ENCODE measurements at regions not wholly inside any gene's neighbourhood (a gene's known extent, or its start where the extent isn't known, plus 50 kb on each side); places are given as distances from the start of the nearest gene placed in this dataset.

DNA sequence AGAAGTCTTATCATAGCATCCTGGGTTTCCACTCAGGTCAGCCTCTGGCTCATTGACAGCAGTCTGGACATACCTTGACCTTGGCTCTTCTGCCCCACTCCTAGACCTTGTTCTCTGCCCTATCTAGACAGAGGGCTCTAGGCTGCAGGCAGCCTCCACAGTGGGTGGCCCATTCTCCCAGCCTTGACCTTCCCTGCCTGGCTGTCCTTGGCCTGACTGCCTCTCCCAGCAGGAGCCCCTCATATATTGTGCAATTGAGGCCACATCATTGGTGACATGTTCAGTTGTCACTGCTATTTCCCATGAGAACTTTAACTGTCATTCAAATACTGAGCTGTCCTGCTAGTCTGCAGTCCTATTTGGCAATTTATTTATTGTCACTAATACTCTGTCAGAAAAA is 503.4 kb downstream of the PLXNA4 start:
- Mint-ChIP-seq H3K4me1 (no peaks in the 10 kb centered on the region), H3K4me3 (no peak overlapping the region), H3K9me3 (no peaks in the 10 kb centered on the region), H3K27me3 (peaks cover 11% of the 10 kb centered on the region), H3K36me3 (ENCODE audit: low read depth) (no peaks in the 10 kb centered on the region), H3K27ac (no peak overlapping the region)
- ATAC-seq (replicated peaks): no peak

DNA sequence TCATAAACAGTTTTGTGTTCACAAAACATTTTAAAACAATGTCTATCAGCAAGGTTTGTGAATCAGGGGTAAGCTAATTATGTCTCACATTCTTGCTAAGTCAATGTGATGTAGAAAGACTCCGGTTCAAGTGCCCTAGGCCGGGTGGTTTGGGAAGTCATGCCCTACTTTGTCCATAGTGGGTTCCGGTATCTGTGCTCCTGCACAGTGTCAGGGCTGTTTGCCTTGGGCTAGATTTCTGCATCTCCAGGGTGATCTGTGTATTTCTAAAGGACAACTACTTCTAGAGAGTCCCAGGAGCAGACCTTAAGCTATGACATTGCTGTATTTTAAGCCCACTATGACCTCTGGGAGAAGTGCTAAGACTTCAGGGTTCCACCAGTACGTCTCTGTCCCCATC is 504.1 kb downstream of the PLXNA4 start:
- Mint-ChIP-seq H3K4me3 (no peak overlapping the region), H3K27ac (no peak overlapping the region), H3K36me3 (ENCODE audit: low read depth) (no peaks in the 10 kb centered on the region), H3K9me3 (no peaks in the 10 kb centered on the region), H3K4me1 (no peaks in the 10 kb centered on the region), H3K27me3 (peaks cover 9% of the 10 kb centered on the region)
- no peak for ATAC-seq (replicated peaks)

DNA sequence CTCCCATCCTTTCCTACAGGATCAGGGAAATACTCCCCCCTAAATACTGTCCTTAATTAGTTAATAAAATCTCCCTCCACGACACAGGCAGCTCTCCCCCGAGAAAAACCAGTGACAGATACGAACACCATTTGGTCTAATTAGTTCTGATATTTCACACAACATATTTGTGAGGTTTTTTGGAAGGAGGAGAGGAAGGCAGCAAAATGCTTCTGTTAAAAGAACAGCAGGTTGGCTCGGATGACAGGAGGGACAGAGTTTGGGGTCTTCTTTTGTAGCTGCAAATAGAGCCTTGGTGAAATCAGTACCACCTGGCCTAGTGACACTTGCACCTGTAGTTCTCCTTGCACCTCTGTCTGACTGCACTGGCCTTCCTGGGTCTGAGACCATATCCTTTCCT is 507.0 kb downstream of the PLXNA4 start:
- no peaks in the 10 kb centered on the region for H3K27me3 Mint-ChIP-seq
- no peak overlapping the region for H3K27ac Mint-ChIP-seq
- no peak overlapping the region for H3K4me3 Mint-ChIP-seq
- H3K36me3 Mint-ChIP-seq (ENCODE audit: low read depth): no peaks in the 10 kb centered on the region
- no peak for ATAC-seq (replicated peaks)
- H3K4me1 Mint-ChIP-seq: no peaks in the 10 kb centered on the region
- no peaks in the 10 kb centered on the region for H3K9me3 Mint-ChIP-seq

DNA sequence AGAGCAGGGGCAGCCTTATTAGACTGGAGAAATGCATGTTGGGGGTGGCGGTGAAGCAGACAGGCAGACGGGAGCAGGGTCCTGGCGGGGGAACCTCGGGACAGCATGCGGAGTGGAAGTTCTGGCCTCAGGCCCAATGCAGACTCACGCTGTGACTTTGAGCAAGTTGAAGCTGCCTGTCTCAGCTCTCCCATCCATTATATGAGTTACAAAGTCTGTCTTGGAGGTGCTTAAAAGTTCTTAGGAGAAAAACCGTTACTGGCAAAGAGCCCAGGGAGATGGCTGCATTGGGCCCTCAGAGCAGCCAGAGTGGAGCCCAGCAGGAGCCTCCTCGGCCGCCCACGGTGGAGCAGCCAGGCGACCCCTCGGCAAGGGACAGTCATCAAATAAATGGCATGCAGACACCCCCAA is 509.5 kb downstream of the PLXNA4 start:
- Mint-ChIP-seq H3K4me3 (no peak overlapping the region), H3K27ac (no peak overlapping the region), H3K9me3 (no peaks in the 10 kb centered on the region), H3K27me3 (no peaks in the 10 kb centered on the region), H3K4me1 (no peaks in the 10 kb centered on the region), H3K36me3 (ENCODE audit: low read depth) (no peaks in the 10 kb centered on the region)
- no peak for ATAC-seq (replicated peaks)

DNA sequence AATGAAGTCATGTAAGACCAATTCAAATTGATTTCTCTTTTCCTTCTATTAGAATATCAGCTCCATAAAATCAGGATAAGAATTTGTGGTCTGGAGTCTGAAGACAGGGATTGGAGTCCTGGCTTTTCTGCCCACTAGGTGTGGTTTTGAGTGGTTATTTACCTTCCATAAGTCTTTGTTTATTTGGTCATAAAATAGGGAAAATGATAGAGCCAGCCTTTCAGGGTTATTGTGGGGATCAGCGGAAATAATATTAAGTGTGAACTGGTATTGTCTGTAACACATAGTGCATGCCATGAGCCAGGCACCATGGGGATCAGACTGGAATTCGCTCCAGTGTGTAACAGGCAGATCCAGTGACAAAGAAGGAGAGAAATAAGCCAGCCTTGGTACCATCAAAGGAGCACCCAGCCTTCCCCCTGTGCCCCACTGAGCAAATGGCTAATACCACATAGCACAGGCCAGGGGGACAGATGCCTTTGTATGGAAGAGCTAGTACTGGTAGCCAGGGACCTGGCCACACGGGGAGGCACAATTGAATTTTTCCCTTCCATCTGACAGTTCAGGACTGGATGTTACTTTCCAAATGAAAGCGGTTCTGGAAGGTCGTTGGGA is 509.7 kb upstream of the PODXL start:
- Mint-ChIP-seq H3K9me3 (no peaks in the 10 kb centered on the region), H3K36me3 (ENCODE audit: low read depth) (no peaks in the 10 kb centered on the region), H3K27ac (no peak overlapping the region), H3K27me3 (peaks cover 5% of the 10 kb centered on the region), H3K4me1 (no peaks in the 10 kb centered on the region), H3K4me3 (no peak overlapping the region)
- no peak for ATAC-seq (replicated peaks)

DNA sequence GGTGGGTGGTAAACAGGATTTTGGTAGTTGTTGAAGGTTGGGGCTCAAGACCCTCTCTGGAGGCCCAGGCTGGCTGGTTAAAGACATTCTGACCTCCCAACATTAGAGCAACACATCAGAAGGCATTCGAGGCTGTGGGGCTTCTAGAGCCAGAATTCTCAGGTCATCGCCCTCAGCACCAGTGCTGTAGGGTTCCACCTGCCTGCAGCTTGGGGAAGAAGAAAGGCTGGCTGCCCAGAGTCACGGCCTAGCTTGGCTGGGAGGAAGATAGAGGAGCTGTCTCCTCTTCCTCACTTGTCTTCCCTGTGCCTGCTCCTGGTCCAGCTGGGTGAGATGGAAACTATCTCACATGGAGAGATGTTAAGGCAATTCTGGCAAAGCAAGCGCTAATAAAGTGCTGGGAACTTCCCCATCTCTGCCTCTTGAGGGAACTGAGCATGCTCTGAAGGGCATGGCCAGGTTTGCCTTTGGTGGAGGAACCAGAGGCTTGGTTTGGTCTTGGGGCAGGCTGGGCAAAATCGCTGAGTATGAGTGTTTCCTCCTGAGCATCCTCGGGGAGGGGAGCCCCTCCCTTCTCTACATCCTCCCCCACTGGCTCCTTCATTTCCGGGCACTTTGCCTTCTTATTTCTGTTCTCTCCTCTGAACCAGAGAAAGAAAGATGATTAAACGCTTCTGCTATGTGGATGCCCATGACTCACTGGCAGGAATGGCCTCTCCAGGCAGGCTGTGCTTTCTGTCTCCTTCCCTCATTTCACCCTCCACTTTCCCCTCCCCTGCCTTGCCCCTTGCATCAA is 509.0 kb upstream of the PODXL start:
- H3K4me3 Mint-ChIP-seq: no peak overlapping the region
- no peaks in the 10 kb centered on the region for H3K36me3 Mint-ChIP-seq (ENCODE audit: low read depth)
- no peak overlapping the region for H3K27ac Mint-ChIP-seq
- no peak for ATAC-seq (replicated peaks)
- H3K4me1 Mint-ChIP-seq: no peaks in the 10 kb centered on the region
- H3K9me3 Mint-ChIP-seq: no peaks in the 10 kb centered on the region
- H3K27me3 Mint-ChIP-seq: peaks cover 5% of the 10 kb centered on the region

DNA sequence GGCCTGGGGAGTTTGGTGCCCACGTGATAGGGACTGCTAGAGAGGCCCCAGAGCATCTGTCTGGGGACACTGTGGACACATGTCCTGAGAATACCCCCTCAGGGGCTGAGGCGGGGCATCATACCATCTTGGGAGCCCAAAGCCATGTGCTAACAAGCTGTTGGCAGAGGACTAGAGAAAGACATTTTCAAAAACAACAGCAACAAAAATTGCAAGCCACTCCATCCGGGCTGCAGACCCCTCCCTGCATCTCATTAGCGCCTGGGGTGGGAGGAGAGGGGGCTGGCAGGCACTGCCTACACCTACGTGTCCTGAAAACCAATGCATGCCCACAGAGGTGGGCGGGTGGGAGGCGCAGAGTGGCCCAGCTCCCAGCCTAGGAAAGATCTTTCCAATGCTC is 507.4 kb upstream of the PODXL start:
- Mint-ChIP-seq H3K4me1 (no peaks in the 10 kb centered on the region), H3K27ac (no peak overlapping the region), H3K27me3 (peaks cover 14% of the 10 kb centered on the region), H3K4me3 (no peak overlapping the region), H3K9me3 (peaks cover 3% of the 10 kb centered on the region), H3K36me3 (ENCODE audit: low read depth) (no peaks in the 10 kb centered on the region)
- no peak for ATAC-seq (replicated peaks)

GRCh38 chr7:132061937-132062336 is 505.5 kb upstream of the PODXL start:
- Mint-ChIP-seq H3K27ac (no peak overlapping the region), H3K27me3 (peaks cover 14% of the 10 kb centered on the region), H3K9me3 (peaks cover 3% of the 10 kb centered on the region), H3K4me1 (no peaks in the 10 kb centered on the region), H3K4me3 (no peak overlapping the region), H3K36me3 (ENCODE audit: low read depth) (no peaks in the 10 kb centered on the region)
- ATAC-seq (replicated peaks): no peak

GRCh38 chr7:132059141-132059540 is 502.7 kb upstream of the PODXL start:
- Mint-ChIP-seq H3K27me3 (peaks cover 14% of the 10 kb centered on the region), H3K4me1 (no peaks in the 10 kb centered on the region), H3K4me3 (no peak overlapping the region), H3K9me3 (peaks cover 8% of the 10 kb centered on the region), H3K36me3 (ENCODE audit: low read depth) (no peaks in the 10 kb centered on the region), H3K27ac (no peak overlapping the region)
- ATAC-seq (replicated peaks): peak; percentile 74

- peaks cover 12% of the 10 kb centered on the region for H3K9me3 Mint-ChIP-seq
Observed at GRCh38 chr7:132055336-132056120, 499.1 kb upstream of the PODXL start.

GRCh38 chr7:132053871-132054270 is 497.4 kb upstream of the PODXL start:
- Mint-ChIP-seq H3K27ac (no peak overlapping the region), H3K4me1 (no peaks in the 10 kb centered on the region), H3K4me3 (no peak overlapping the region), H3K36me3 (ENCODE audit: low read depth) (no peaks in the 10 kb centered on the region), H3K27me3 (peaks cover 10% of the 10 kb centered on the region), H3K9me3 (peaks cover 9% of the 10 kb centered on the region)
- ATAC-seq (replicated peaks): no peak

More at GRCh38 chr7:132055336-132056120, 499.1 kb upstream of the PODXL start:
- H3K27ac Mint-ChIP-seq: no peak overlapping the region
- H3K4me3 Mint-ChIP-seq: no peak overlapping the region
- no peak for ATAC-seq (replicated peaks)
- peaks cover 14% of the 10 kb centered on the region for H3K27me3 Mint-ChIP-seq
- no peaks in the 10 kb centered on the region for H3K36me3 Mint-ChIP-seq (ENCODE audit: low read depth)
- no peaks in the 10 kb centered on the region for H3K4me1 Mint-ChIP-seq

DNA sequence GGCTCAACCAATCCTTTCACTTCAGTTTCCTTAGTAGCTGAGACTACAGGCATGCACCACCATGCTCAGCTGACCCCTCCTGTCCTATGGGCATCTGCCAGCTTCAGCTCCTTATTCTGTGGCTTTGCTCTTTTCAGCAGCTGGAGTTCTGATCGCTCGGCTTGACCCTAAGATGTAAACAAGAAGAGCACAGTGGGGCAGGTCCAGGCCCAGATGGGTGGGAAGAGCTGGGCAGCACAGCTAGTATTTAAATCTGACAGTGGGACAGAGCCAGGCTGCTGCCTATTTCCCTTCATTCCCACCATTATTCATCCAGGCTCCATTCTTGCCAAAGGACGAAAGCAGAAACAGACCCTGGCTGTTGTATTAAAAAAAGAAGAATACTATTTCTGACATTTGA is 494.9 kb upstream of the PODXL start:
- H3K27ac Mint-ChIP-seq: no peak overlapping the region
- no peaks in the 10 kb centered on the region for H3K4me1 Mint-ChIP-seq
- no peak for ATAC-seq (replicated peaks)
- peaks cover 10% of the 10 kb centered on the region for H3K27me3 Mint-ChIP-seq
- no peak overlapping the region for H3K4me3 Mint-ChIP-seq
- H3K36me3 Mint-ChIP-seq (ENCODE audit: low read depth): no peaks in the 10 kb centered on the region
- H3K9me3 Mint-ChIP-seq: peaks cover 5% of the 10 kb centered on the region

DNA sequence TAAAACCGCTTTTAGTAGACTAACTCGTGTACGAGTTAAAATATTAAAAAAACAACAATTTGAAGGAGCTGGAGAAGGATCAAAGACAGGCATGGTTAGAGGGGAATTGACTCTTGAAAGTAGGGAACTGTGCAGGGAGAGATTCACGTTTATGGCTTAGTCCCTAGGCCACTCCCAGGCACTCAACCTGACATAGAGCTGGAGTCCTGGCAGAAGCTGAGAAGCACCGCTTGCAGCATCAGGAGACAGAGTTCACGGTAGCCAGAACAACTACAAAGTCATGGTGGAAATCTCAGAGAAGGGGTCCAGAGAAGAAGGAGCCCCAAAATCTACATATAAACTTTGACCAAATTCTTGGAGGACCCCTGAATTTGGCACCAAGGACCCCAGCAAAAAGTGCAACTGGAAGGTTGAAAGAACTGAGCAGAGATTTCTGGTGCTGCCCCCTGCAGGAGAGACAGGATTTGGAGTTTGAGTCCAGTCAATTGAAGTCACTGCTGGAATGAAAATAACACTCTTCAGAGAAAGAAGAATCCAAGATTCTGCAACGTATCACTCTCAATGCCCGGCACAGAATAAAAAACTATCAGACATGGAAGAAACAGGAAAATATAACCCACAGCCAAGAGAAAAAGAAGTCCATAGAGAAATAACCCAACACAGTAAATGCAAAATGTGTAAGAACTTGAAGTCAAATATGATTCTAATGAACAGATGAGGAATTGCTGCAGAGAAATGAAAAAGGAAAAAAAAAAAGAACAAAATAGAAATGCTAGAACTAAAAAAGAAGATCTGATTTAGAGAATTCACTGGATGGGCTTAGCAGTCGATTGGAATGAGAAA is 493.3 kb upstream of the PODXL start:
- Mint-ChIP-seq H3K36me3 (ENCODE audit: low read depth) (no peaks in the 10 kb centered on the region), H3K27ac (no peak overlapping the region), H3K4me3 (no peak overlapping the region), H3K27me3 (peaks cover 10% of the 10 kb centered on the region), H3K9me3 (peaks cover 4% of the 10 kb centered on the region), H3K4me1 (no peaks in the 10 kb centered on the region)
- ATAC-seq (replicated peaks): no peak

DNA sequence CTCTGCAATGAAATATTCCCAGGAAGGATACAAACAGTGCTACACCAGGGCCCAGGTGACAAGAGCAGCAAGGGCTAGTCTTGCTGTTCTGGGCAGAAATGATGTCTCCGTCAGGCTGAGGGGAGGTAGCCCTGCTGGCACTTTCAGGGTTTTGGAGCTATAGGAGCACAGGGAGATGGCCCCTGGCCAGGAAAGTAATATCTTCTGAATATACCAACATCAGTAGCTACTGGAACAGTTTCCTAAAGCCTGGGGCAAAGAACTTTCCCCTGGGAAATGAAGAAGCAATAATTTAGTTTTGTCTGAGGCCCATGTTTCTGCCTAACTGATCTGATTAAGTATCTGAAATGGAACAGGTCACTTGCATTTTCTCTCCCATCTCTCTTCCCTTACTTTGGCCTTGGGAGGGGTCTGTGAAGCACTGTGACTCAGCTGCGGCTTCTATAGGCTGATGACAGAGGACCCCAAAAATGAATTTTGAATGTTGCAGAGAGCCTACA is 489.1 kb upstream of the PODXL start:
- H3K36me3 Mint-ChIP-seq (ENCODE audit: low read depth): no peaks in the 10 kb centered on the region
- H3K9me3 Mint-ChIP-seq: no peaks in the 10 kb centered on the region
- H3K27ac Mint-ChIP-seq: no peak overlapping the region
- H3K27me3 Mint-ChIP-seq: peaks cover 5% of the 10 kb centered on the region
- no peak for ATAC-seq (replicated peaks)
- no peak overlapping the region for H3K4me3 Mint-ChIP-seq
- no peaks in the 10 kb centered on the region for H3K4me1 Mint-ChIP-seq

Measured in activated T-helper 17 cell treated with anti-CD3 and anti-CD28 coated beads, Interleukin-2, amount 50 U/mL, for 72 hours (primary cell).